Muscle of leg (tissue), 3 donors: ENCODE measurements at regions not wholly inside any gene's neighbourhood (a gene's known extent, or its start where the extent isn't known, plus 50 kb on each side); places are given as distances from the start of the nearest gene placed in this dataset.
"Not testable (repeated sequence)": the region's sequence is repeated elsewhere in the genome, so short reads cannot be mapped to it uniquely, and the experiment has no call there.

Source experiments
- DNase-seq: peaks from one replicate; pipeline ENCODE4 v3.0.0; 2013
- H3K27ac ChIP-seq: one replicate; pipeline ENCODE4 v1.5.1; 2013; ENCODE audit warnings: mild to moderate bottlenecking, low read length, control low read depth
- H3K27me3 ChIP-seq: one replicate; pipeline ENCODE4 v1.6.1; 2013; ENCODE audit warnings: low read length; ENCODE audit not compliant: control insufficient read depth, insufficient read depth
- H3K36me3 ChIP-seq: one replicate; pipeline ENCODE4 v1.6.1; 2013; ENCODE audit warnings: low read length; ENCODE audit not compliant: control insufficient read depth, insufficient read depth
- H3K4me1 ChIP-seq: one replicate; pipeline ENCODE4 v1.6.1; 2013; ENCODE audit warnings: low read length; ENCODE audit not compliant: control insufficient read depth, insufficient read depth
- H3K4me3 ChIP-seq: one replicate; pipeline ENCODE4 v1.5.1; 2013; ENCODE audit warnings: low read length, control low read depth
- H3K9me3 ChIP-seq: replicated peaks from 2 replicates; pipeline ENCODE4 v1.6.1; 2013; ENCODE audit warnings: low read depth, low read length; ENCODE audit not compliant: control insufficient read depth
- WGBS: methylation state at CpG from one replicate; pipeline ENCODE4 v1.1.5; 2013; ENCODE audit warnings: missing lambda C conversion rate; ENCODE audit not compliant: insufficient coverage; 5-methylcytosine and 5-hydroxymethylcytosine counted together

GRCh38 chr2:16765356-16765755 lies 99.7 kb upstream of the CYRIA start:
- Histone ChIP-seq H3K27ac (no peak overlapping the region), H3K9me3 (no peaks in the 10 kb centered on the region), H3K4me1 (no peaks in the 10 kb centered on the region), H3K36me3 (no peaks in the 10 kb centered on the region), H3K27me3 (no peaks in the 10 kb centered on the region), H3K4me3 (no peak overlapping the region)
- DNase-seq = no peak
- 79% methylated on average over 3 of the region's 7 CpGs for WGBS

- no peak overlapping the region for H3K4me3 ChIP-seq
- WGBS = no CpG with 5 or more reads among the region's 4 CpGs
- H3K36me3 ChIP-seq = no peaks in the 10 kb centered on the region
- H3K27me3 ChIP-seq = no peaks in the 10 kb centered on the region
- H3K4me1 ChIP-seq = no peaks in the 10 kb centered on the region
- DNase-seq = no peak
- H3K9me3 ChIP-seq = no peaks in the 10 kb centered on the region
- no peak overlapping the region for H3K27ac ChIP-seq
Measured at GRCh38 chr2:16764487-16764886, 98.9 kb upstream of the CYRIA start.

GRCh38 chr2:16763493-16763899 lies 97.9 kb upstream of the CYRIA start:
- WGBS = 73% methylated on average over 2 of the region's 4 CpGs
- H3K4me1 ChIP-seq = no peaks in the 10 kb centered on the region
- no peaks in the 10 kb centered on the region for H3K36me3 ChIP-seq
- DNase-seq = no peak
- H3K27me3 ChIP-seq = no peaks in the 10 kb centered on the region
- H3K4me3 ChIP-seq = no peak overlapping the region
- H3K27ac ChIP-seq = no peak overlapping the region
- H3K9me3 ChIP-seq = no peaks in the 10 kb centered on the region

- WGBS = no CpG with 5 or more reads among the region's 2 CpGs
Measured at GRCh38 chr2:16763056-16763455, 97.4 kb upstream of the CYRIA start.

GRCh38 chr2:16760426-16760825 lies 94.8 kb upstream of the CYRIA start:
- Histone ChIP-seq H3K9me3 (no peaks in the 10 kb centered on the region), H3K27ac (no peak overlapping the region), H3K4me1 (peaks cover 11% of the 10 kb centered on the region), H3K4me3 (no peak overlapping the region), H3K27me3 (no peaks in the 10 kb centered on the region), H3K36me3 (no peaks in the 10 kb centered on the region)
- no peak for DNase-seq
- WGBS = 71% methylated on average over 1 of the region's 3 CpGs

More at GRCh38 chr2:16763056-16763455, 97.4 kb upstream of the CYRIA start:
- Histone ChIP-seq H3K27me3 (no peaks in the 10 kb centered on the region), H3K9me3 (no peaks in the 10 kb centered on the region), H3K36me3 (no peaks in the 10 kb centered on the region), H3K27ac (no peak overlapping the region), H3K4me1 (no peaks in the 10 kb centered on the region), H3K4me3 (no peak overlapping the region)
- DNase-seq = no peak

- Histone ChIP-seq H3K4me1 (peaks cover 11% of the 10 kb centered on the region), H3K36me3 (no peaks in the 10 kb centered on the region), H3K4me3 (no peak overlapping the region), H3K27ac (no peak overlapping the region), H3K27me3 (no peaks in the 10 kb centered on the region), H3K9me3 (no peaks in the 10 kb centered on the region)
- 3% methylated on average over 9 of the region's 21 CpGs for WGBS
- DNase-seq = peak; percentile 91
Measured at GRCh38 chr2:16756831-16757644, 91.4 kb upstream of the CYRIA start.

- peak overlapping the region; percentile 1 for H3K27ac ChIP-seq
- H3K9me3 ChIP-seq = no peaks in the 10 kb centered on the region
- peak; percentile 95 for DNase-seq
Measured at GRCh38 chr2:16755442-16755841, 89.8 kb upstream of the CYRIA start.

GRCh38 chr2:16753025-16753424 lies 87.4 kb upstream of the CYRIA start:
- not testable (repeated sequence) for DNase-seq

More at GRCh38 chr2:16755442-16755841, 89.8 kb upstream of the CYRIA start:
- Histone ChIP-seq H3K36me3 (no peaks in the 10 kb centered on the region), H3K4me3 (no peak overlapping the region), H3K27me3 (no peaks in the 10 kb centered on the region), H3K4me1 (peaks cover 11% of the 10 kb centered on the region)
- WGBS = 12% methylated on average over 2 of the region's 9 CpGs

GRCh38 chr2:16750925-16751214 lies 85.2 kb upstream of the CYRIA start:
- not testable (repeated sequence) for H3K4me1 ChIP-seq, H3K27ac ChIP-seq, H3K4me3 ChIP-seq, H3K36me3 ChIP-seq, H3K9me3 ChIP-seq, DNase-seq, H3K27me3 ChIP-seq
- WGBS = no CpG with 5 or more reads among the region's 1 CpG

More at GRCh38 chr2:16753025-16753424, 87.4 kb upstream of the CYRIA start:
- no CpG with 5 or more reads among the region's 1 CpG for WGBS
- H3K4me3 ChIP-seq, H3K27me3 ChIP-seq, H3K36me3 ChIP-seq, H3K9me3 ChIP-seq, H3K27ac ChIP-seq: not testable (repeated sequence)
- H3K4me1 ChIP-seq = peaks cover 11% of the 10 kb centered on the region

GRCh38 chr2:16750175-16750924 lies 84.7 kb upstream of the CYRIA start:
- 70% methylated on average over 2 of the region's 4 CpGs for WGBS
- H3K27ac ChIP-seq = no peak overlapping the region
- no peaks in the 10 kb centered on the region for H3K4me1 ChIP-seq
- no peak for DNase-seq
- no peaks in the 10 kb centered on the region for H3K36me3 ChIP-seq
- H3K4me3 ChIP-seq = no peak overlapping the region
- peaks cover 3% of the 10 kb centered on the region for H3K27me3 ChIP-seq
- H3K9me3 ChIP-seq = no peaks in the 10 kb centered on the region
